B cell (primary cell): ENCODE measurements at regions not wholly inside any gene's neighbourhood (a gene's known extent, or its start where the extent isn't known, plus 50 kb on each side); places are given as distances from the start of the nearest gene placed in this dataset.

ENCODE experiments used
- ATAC-seq: fragments of 200-7000 bp; cut with Tn5 transposase; one replicate; pipeline ENCODE4 v1.10.0; 2021; ENCODE audit warnings: low read depth, mild to moderate bottlenecking, moderate number of reproducible peaks, moderate library complexity
- CTCF ChIA-PET: fragments of 350-600 bp; sonication (Branson Sonifier 250); formaldehyde crosslinking; loops from one replicate; lab custom pipeline; 2021; ENCODE audit warnings: antibody characterized with exemption, inconsistent platforms; lab: Charles Lee
- POLR2A ChIA-PET: fragments of 350-600 bp; sonication (Branson Sonifier 250); formaldehyde crosslinking; loops from one replicate; lab custom pipeline; 2021; ENCODE audit warnings: antibody characterized with exemption; lab: Charles Lee
- DNase-seq: peaks from one replicate; pipeline ENCODE4 v3.0.0; 2013
- H2AFZ ChIP-seq: 2 replicates; pipeline ENCODE4 v1.6.1; 2012; ENCODE audit warnings: mild to moderate bottlenecking, low read depth, low read length; ENCODE audit not compliant: insufficient read depth, poor library complexity, severe bottlenecking
- H3K27ac ChIP-seq, 2 donors: 1 replicate in 1 of 2; 2 replicates in 1 of 2; pipeline ENCODE4 v1.5.1; 2012 to 2013; ENCODE audit warnings: low read length in 2 of 2, mild to moderate bottlenecking in 2 of 2, moderate library complexity in 1 of 2
- H3K27me3 ChIP-seq, 4 experiments: fragments of 200-600 bp in 1 of 4; sonication (generic) in 1 of 4; replicated peaks in 1 of 4; 1 replicate in 2 of 4; 2 replicates in 2 of 4; pipeline versions ENCODE4 v1.6.1 to v1.7.0; 2013 to 2016; ENCODE audit warnings: low read length in 3 of 4, mild to moderate bottlenecking in 2 of 4, mixed read lengths in 1 of 4, moderate library complexity in 1 of 4; ENCODE audit not compliant: insufficient read depth in 4 of 4, control insufficient read depth in 3 of 4; ENCODE audit errors: control extremely low read depth in 1 of 4
- H3K36me3 ChIP-seq, 2 experiments: replicated peaks in 1 of 2; 1 replicate in 1 of 2; 2 replicates in 1 of 2; pipeline versions ENCODE4 v1.6.1 to v1.7.1; 2013; ENCODE audit warnings: low read length in 1 of 2; ENCODE audit not compliant: insufficient read depth in 2 of 2, control insufficient read depth in 1 of 2; ENCODE audit errors: control extremely low read depth in 1 of 2, extremely low read depth in 1 of 2
- H3K4me1 ChIP-seq, 2 donors: fragments of 200-600 bp in 1 of 2; sonication (generic) in 1 of 2; 1 replicate in 1 of 2; 2 replicates in 1 of 2; pipeline versions ENCODE4 v1.5.1 to v1.6.1; 2013 to 2017; ENCODE audit warnings: low read length in 2 of 2; ENCODE audit not compliant: control insufficient read depth in 2 of 2, insufficient read depth in 2 of 2
- H3K4me2 ChIP-seq: replicated peaks from 2 replicates; pipeline ENCODE3; 2012; ENCODE audit warnings: mild to moderate bottlenecking, low read depth, low read length; ENCODE audit not compliant: poor library complexity, severe bottlenecking
- H3K4me3 ChIP-seq, 5 experiments: fragments of 200-600 bp in 1 of 5; sonication (generic) in 1 of 5; 1 replicate in 3 of 5; 2 replicates in 2 of 5; pipeline versions ENCODE4 v1.5.1 to v1.7.0; 2011 to 2016; ENCODE audit warnings: low read length in 4 of 5, mild to moderate bottlenecking in 4 of 5, low read depth in 2 of 5, control low read depth in 1 of 5, moderate library complexity in 1 of 5; ENCODE audit not compliant: insufficient read depth in 1 of 5; ENCODE audit errors: control extremely low read depth in 1 of 5, extremely low read depth in 1 of 5
- H3K79me2 ChIP-seq: fragments of 200-600 bp; sonication (generic); one replicate; pipeline ENCODE4 v1.6.0; 2016; ENCODE audit warnings: low read length; ENCODE audit not compliant: control insufficient read depth, insufficient read depth
- H3K9ac ChIP-seq: fragments of 200-600 bp; sonication (generic); 2 replicates; pipeline ENCODE4 v1.6.1; 2017; ENCODE audit warnings: mild to moderate bottlenecking, low read length, moderate library complexity
- H3K9me3 ChIP-seq, 3 donors: one replicate each; pipeline versions ENCODE4 v1.6.1 to v1.7.1; 2013; ENCODE audit warnings: low read length in 2 of 3; ENCODE audit not compliant: control insufficient read depth in 2 of 3, insufficient read depth in 1 of 3; ENCODE audit errors: control extremely low read depth in 1 of 3
- H4K20me1 ChIP-seq: 2 replicates; pipeline ENCODE4 v1.6.0; 2012; ENCODE audit warnings: mild to moderate bottlenecking, low read length; ENCODE audit not compliant: insufficient read depth, control insufficient read depth, poor library complexity, severe bottlenecking
- H3K27ac Mint-ChIP-seq: one replicate; pipeline ENCODE4 v1.8.0; 2021; ENCODE audit warnings: mixed read lengths
- H3K27me3 Mint-ChIP-seq: one replicate; pipeline ENCODE4 v1.8.0; 2021; ENCODE audit warnings: mixed read lengths
- H3K4me1 Mint-ChIP-seq: one replicate; pipeline ENCODE4 v1.8.0; 2021; ENCODE audit warnings: mixed read lengths
- H3K4me3 Mint-ChIP-seq: one replicate; pipeline ENCODE4 v1.8.0; 2021; ENCODE audit warnings: mixed read lengths
- H3K9me3 Mint-ChIP-seq: one replicate; pipeline ENCODE4 v1.8.0; 2022; ENCODE audit warnings: mixed read lengths; ENCODE audit not compliant: insufficient read depth
- CTCF ChIP-seq: fragments of 200-600 bp; IDR thresholded peaks from one replicate; pipeline ENCODE4 v1.8.0; 2022; ENCODE audit warnings: antibody characterized with exemption, mild to moderate bottlenecking
- EZH2 ChIP-seq: IDR thresholded peaks from 2 replicates; pipeline ENCODE4 v1.6.1; 2012; ENCODE audit warnings: borderline replicate concordance, low read depth, mild to moderate bottlenecking, moderate library complexity, low read length; ENCODE audit not compliant: insufficient read depth, poor library complexity, severe bottlenecking
- WGBS: methylation state at CpG from one replicate; pipeline ENCODE4 v1.1.5; 2013; ENCODE audit warnings: missing lambda C conversion rate; ENCODE audit not compliant: insufficient coverage; 5-methylcytosine and 5-hydroxymethylcytosine counted together
- intact Hi-C: fragments of 100-400 bp; cut with micrococcal nuclease; formaldehyde crosslinking; loops from one replicate; pipeline ENCODE4 v1.10.0; 2022

GRCh38 chr18:71994273-71994672 is 549.9 kb downstream of the CBLN2 start:
- H3K9me3 Mint-ChIP-seq: no peaks in the 10 kb centered on the region
- WGBS: no CpG with 5 or more reads among the region's 1 CpG
- ChIA-PET POLR2A (no interaction called here), CTCF (no interaction called here)
- TF ChIP-seq EZH2: no peak
- no peak for TF ChIP-seq CTCF
- intact Hi-C loops: no loop called here
- no peaks in the 10 kb centered on the region for H3K4me1 Mint-ChIP-seq
- H3K9me3 ChIP-seq: no peaks in the 10 kb centered on the region
- DNase-seq (no peak), ATAC-seq (no peak)
- H4K20me1 ChIP-seq: no peaks in the 10 kb centered on the region
- no peaks in the 10 kb centered on the region for H3K27me3 Mint-ChIP-seq
- H3K4me1 ChIP-seq: no peaks in the 10 kb centered on the region
- H3K4me3 Mint-ChIP-seq: no peak overlapping the region
- no peaks in the 10 kb centered on the region for H3K79me2 ChIP-seq
- H3K4me3 ChIP-seq: no peak overlapping the region
- no peak overlapping the region for H3K27ac ChIP-seq
- H3K9ac ChIP-seq: no peak overlapping the region
- no peaks in the 10 kb centered on the region for H3K27me3 ChIP-seq
- H2AFZ ChIP-seq: no peak overlapping the region
- H3K4me2 ChIP-seq: no peak overlapping the region
- H3K27ac Mint-ChIP-seq: no peak overlapping the region
- no peaks in the 10 kb centered on the region for H3K36me3 ChIP-seq

GRCh38 chr18:71989616-71990015 is 554.5 kb downstream of the CBLN2 start:
- no peak for ATAC-seq
- CTCF ChIA-PET: no interaction called here
- POLR2A ChIA-PET: no interaction called here
- Histone ChIP-seq H2AFZ (no peak overlapping the region), H3K9ac (no peak overlapping the region), H3K4me3 (no peak overlapping the region), H3K4me2 (no peak overlapping the region), H3K36me3 (no peaks in the 10 kb centered on the region), H3K79me2 (no peaks in the 10 kb centered on the region), H3K4me1 (no peaks in the 10 kb centered on the region), H3K27me3 (no peaks in the 10 kb centered on the region), H4K20me1 (no peaks in the 10 kb centered on the region), H3K27ac (no peak overlapping the region), H3K9me3 (peaks cover 0 to 3% (median 0%) of the 10 kb centered on the region in 3 donors)
- Mint-ChIP-seq H3K4me3 (no peak overlapping the region), H3K9me3 (no peaks in the 10 kb centered on the region), H3K27me3 (no peaks in the 10 kb centered on the region), H3K27ac (no peak overlapping the region), H3K4me1 (no peaks in the 10 kb centered on the region)
- TF ChIP-seq CTCF (no peak), EZH2 (no peak)
- no peak for DNase-seq
- no CpG with 5 or more reads among the region's 1 CpG for WGBS
- intact Hi-C loops: no loop called here
